Endodermal cell (in vitro differentiated cells): ENCODE measurements at regions not wholly inside any gene's neighbourhood (a gene's known extent, or its start where the extent isn't known, plus 50 kb on each side); places are given as distances from the start of the nearest gene placed in this dataset.
"Not testable (repeated sequence)": the region's sequence is repeated elsewhere in the genome, so short reads cannot be mapped to it uniquely, and the experiment has no call there.

Experiments
- DNase-seq: peaks from one replicate; pipeline ENCODE4 v3.0.0-alpha.2; 2017
- H3K27ac ChIP-seq: 2 replicates; pipeline ENCODE4 v1.5.1; 2013; ENCODE audit warnings: mild to moderate bottlenecking, low read depth, low read length, moderate library complexity
- H3K27me3 ChIP-seq: 2 replicates; pipeline ENCODE4 v1.6.1; 2013; ENCODE audit warnings: mild to moderate bottlenecking, low read length, moderate library complexity; ENCODE audit not compliant: insufficient read depth, control insufficient read depth, poor library complexity, severe bottlenecking
- H3K36me3 ChIP-seq: 2 replicates; pipeline ENCODE4 v1.7.0; 2013; ENCODE audit warnings: mild to moderate bottlenecking, low read length, moderate library complexity; ENCODE audit not compliant: control insufficient read depth, insufficient read depth
- H3K4me1 ChIP-seq: one replicate; pipeline ENCODE4 v1.7.0; 2013; ENCODE audit warnings: low read length; ENCODE audit not compliant: control insufficient read depth, insufficient read depth
- H3K4me3 ChIP-seq: 2 replicates; pipeline ENCODE4 v1.5.1; 2013; ENCODE audit warnings: mild to moderate bottlenecking, low read length, moderate library complexity
- H3K9ac ChIP-seq: 2 replicates; pipeline ENCODE4 v1.6.1; 2013; ENCODE audit warnings: mild to moderate bottlenecking, low read length, moderate library complexity; ENCODE audit not compliant: poor library complexity, severe bottlenecking; ENCODE audit errors: extremely low read depth
- H3K9me3 ChIP-seq: 2 replicates; pipeline ENCODE4 v1.6.1; 2013; ENCODE audit warnings: mild to moderate bottlenecking, low read length, moderate library complexity; ENCODE audit not compliant: control insufficient read depth
- H3K27ac Mint-ChIP-seq: 2 replicates; pipeline ENCODE4 v1.8.0; 2020; ENCODE audit warnings: mixed read lengths
- H3K27me3 Mint-ChIP-seq: 2 replicates; pipeline ENCODE4 v1.8.0; 2021; ENCODE audit warnings: mild to moderate bottlenecking, mixed read lengths; ENCODE audit not compliant: insufficient read depth
- H3K36me3 Mint-ChIP-seq: 2 replicates; pipeline ENCODE4 v1.8.0; 2020; ENCODE audit warnings: low read depth, mixed read lengths
- H3K4me1 Mint-ChIP-seq: 2 replicates; pipeline ENCODE4 v1.8.0; 2020; ENCODE audit warnings: mixed read lengths
- H3K4me3 Mint-ChIP-seq: 2 replicates; pipeline ENCODE4 v1.8.0; 2020; ENCODE audit warnings: mild to moderate bottlenecking, moderate library complexity, mixed read lengths
- H3K9me3 Mint-ChIP-seq: 2 replicates; pipeline ENCODE4 v1.8.0; 2020; ENCODE audit warnings: mild to moderate bottlenecking, mixed read lengths
- WGBS, 2 experiments: methylation state at CpG; one replicate each; pipeline versions ENCODE4 v1.1.5 to v1.1.7; 2013; ENCODE audit warnings: missing lambda C conversion rate in 2 of 2, mixed read lengths in 1 of 2; ENCODE audit not compliant: insufficient coverage in 1 of 2, insufficient read length in 1 of 2; 5-methylcytosine and 5-hydroxymethylcytosine counted together
- TF ChIP-seq, protein P1 (sequence below): fragments of 200-600 bp; sonication (generic); conservative IDR thresholded peaks from 2 replicates; pipeline ENCODE4 v1.5.0; 2021; ENCODE audit warnings: antibody characterized with exemption, mild to moderate bottlenecking

DNA sequence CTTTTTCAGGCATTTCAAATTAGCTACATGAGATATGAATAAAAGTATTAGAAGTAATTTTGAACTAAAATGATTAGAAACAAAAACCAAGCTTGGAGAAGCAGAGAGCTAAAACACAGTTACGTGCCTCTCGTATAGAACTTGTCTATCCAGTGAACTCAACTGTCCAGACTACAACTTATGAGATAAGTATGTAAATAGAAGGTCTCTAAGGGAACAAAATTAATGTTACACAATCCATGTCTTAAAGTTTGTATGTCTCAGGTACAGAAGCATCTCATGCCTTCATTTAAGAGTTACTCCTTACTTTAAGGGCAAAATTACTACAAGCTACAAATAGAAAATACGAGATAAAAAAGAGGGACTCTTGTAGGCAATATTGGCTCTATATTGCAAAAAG, 316.8 kb downstream of the CETN3 start:
- WGBS, 2 experiments, result 96% methylated on average over 3 of the region's 3 CpGs; no CpG with 5 or more reads in 1 of the 2 experiments
- no peaks in the 10 kb centered on the region for H3K36me3 Mint-ChIP-seq
- no peak overlapping the region for H3K27ac Mint-ChIP-seq
- Histone ChIP-seq H3K36me3 (no peaks in the 10 kb centered on the region), H3K9ac (no peak overlapping the region), H3K4me1 (peaks cover 3% of the 10 kb centered on the region), H3K27me3 (no peaks in the 10 kb centered on the region), H3K27ac (no peak overlapping the region), H3K4me3 (no peak overlapping the region), H3K9me3 (peaks cover 27% of the 10 kb centered on the region)
- H3K4me1 Mint-ChIP-seq, result peaks cover 6% of the 10 kb centered on the region
- DNase-seq, result no peak
- TF ChIP-seq, protein P1, sequence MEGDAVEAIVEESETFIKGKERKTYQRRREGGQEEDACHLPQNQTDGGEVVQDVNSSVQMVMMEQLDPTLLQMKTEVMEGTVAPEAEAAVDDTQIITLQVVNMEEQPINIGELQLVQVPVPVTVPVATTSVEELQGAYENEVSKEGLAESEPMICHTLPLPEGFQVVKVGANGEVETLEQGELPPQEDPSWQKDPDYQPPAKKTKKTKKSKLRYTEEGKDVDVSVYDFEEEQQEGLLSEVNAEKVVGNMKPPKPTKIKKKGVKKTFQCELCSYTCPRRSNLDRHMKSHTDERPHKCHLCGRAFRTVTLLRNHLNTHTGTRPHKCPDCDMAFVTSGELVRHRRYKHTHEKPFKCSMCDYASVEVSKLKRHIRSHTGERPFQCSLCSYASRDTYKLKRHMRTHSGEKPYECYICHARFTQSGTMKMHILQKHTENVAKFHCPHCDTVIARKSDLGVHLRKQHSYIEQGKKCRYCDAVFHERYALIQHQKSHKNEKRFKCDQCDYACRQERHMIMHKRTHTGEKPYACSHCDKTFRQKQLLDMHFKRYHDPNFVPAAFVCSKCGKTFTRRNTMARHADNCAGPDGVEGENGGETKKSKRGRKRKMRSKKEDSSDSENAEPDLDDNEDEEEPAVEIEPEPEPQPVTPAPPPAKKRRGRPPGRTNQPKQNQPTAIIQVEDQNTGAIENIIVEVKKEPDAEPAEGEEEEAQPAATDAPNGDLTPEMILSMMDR, result no peak
- H3K9me3 Mint-ChIP-seq, result peaks cover 26% of the 10 kb centered on the region
- no peaks in the 10 kb centered on the region for H3K27me3 Mint-ChIP-seq
- no peak overlapping the region for H3K4me3 Mint-ChIP-seq

DNA sequence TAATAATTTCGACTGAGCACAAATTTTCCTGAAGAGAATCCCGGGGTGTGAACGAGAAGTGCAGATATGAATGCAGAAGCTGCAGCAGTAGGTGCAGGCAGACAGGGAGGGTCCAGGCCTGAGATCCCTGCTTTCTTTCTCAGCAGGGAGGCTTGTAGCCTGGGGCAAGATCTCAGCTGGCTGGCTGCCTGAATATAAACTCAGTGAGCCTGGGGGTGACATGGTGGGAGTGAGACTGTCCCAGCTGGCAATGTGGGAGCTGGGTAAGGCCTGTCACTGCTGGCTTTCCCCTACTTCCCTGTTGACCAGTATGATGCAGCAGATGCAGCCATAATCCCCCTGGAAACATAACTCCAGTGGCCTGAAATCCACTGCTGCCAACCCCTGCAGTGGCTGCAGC, 325.2 kb downstream of the CETN3 start:
- Mint-ChIP-seq H3K27me3 (no peaks in the 10 kb centered on the region), H3K4me3 (no peak overlapping the region), H3K9me3 (peaks cover 59% of the 10 kb centered on the region), H3K4me1 (no peaks in the 10 kb centered on the region), H3K36me3 (peaks cover 20% of the 10 kb centered on the region), H3K27ac (no peak overlapping the region)
- H3K9ac ChIP-seq, result no peak overlapping the region
- no peaks in the 10 kb centered on the region for H3K4me1 ChIP-seq
- DNase-seq, result no peak
- TF ChIP-seq, protein P1, result no peak
- no peaks in the 10 kb centered on the region for H3K27me3 ChIP-seq
- peaks cover 32% of the 10 kb centered on the region for H3K9me3 ChIP-seq
- 78 to 90% methylated on average over 3 of the region's 3 CpGs for whole genome bisulfite sequencing, 2 experiments
- no peak overlapping the region for H3K27ac ChIP-seq
- no peaks in the 10 kb centered on the region for H3K36me3 ChIP-seq
- peak overlapping the region; percentile 38 for H3K4me3 ChIP-seq

DNA sequence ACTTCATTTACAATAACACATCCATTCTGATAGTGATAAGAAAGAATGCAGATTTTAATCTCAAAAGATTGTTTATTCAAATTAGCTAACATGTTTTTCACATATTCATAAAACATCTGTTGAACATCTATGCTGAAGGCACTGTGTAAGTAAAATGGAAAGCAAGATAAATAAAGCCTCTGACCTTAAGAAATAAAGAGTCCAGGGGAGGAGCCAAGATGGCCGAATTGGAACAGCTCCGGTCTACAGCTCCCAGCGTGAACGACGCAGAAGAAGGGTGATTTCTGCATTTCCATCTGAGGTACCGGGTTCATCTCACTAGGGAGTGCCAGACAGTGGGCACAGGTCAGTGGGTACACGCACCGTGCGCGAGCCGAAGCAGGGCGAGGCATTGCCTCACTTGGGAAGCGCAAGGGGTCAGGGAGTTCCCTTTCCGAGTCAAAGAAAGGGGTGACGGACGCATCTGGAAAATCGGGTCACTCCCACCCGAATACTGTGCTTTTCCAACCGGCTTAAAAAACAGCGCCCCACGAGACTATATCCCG, 336.5 kb downstream of the CETN3 start:
- H3K4me1 Mint-ChIP-seq, H3K36me3 ChIP-seq, H3K9me3 ChIP-seq, H3K27me3 Mint-ChIP-seq, H3K36me3 Mint-ChIP-seq, H3K4me1 ChIP-seq, DNase-seq, H3K27me3 ChIP-seq: not testable (repeated sequence)
- WGBS, 2 experiments, result 57 to 77% methylated on average over 13 to 22 of the region's 22 CpGs
- H3K9me3 Mint-ChIP-seq, result peaks cover 15% of the 10 kb centered on the region
- H3K27ac Mint-ChIP-seq, result peak overlapping the region; percentile 86
- peak overlapping the region; percentile 44 for H3K27ac ChIP-seq
- peak overlapping the region; percentile 71 for H3K4me3 ChIP-seq
- peak overlapping the region; percentile 11 for H3K9ac ChIP-seq
- peak overlapping the region; percentile 47 for H3K4me3 Mint-ChIP-seq

DNA sequence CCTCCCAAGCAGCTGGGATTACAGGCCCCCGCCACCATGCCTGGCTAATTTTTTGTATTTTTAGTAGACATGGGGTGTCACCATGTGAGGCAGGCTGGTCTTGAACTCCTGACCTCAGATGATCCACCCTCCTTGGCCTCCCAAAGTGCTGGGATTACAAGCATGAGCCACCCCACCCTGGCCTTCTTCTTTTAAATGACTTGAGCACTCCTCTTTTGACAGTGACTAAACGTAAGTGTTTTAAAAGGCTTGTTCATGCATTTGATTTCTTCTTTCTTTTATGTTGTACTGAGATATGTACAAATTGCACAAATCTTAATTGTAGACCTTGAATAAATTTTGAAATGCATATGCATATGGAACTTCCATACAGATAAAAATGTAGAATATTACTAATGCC, 337.9 kb downstream of the CETN3 start:
- Mint-ChIP-seq H3K36me3 (peaks cover 2% of the 10 kb centered on the region), H3K4me3 (no peak overlapping the region), H3K27ac (no peak overlapping the region), H3K27me3 (no peaks in the 10 kb centered on the region), H3K9me3 (peaks cover 17% of the 10 kb centered on the region), H3K4me1 (no peaks in the 10 kb centered on the region)
- WGBS, 2 experiments, result 60 to 96% methylated on average over 1 to 2 of the region's 2 CpGs
- Histone ChIP-seq H3K9me3 (peaks cover 4% of the 10 kb centered on the region), H3K4me1 (no peaks in the 10 kb centered on the region), H3K4me3 (no peak overlapping the region), H3K27ac (no peak overlapping the region), H3K9ac (no peak overlapping the region), H3K36me3 (no peaks in the 10 kb centered on the region), H3K27me3 (no peaks in the 10 kb centered on the region)
- TF ChIP-seq, protein P1, result no peak
- DNase-seq, result no peak
